ENCODE measurements at regions not wholly inside any gene's neighbourhood (a gene's known extent, or its start where the extent isn't known, plus 50 kb on each side); places are given as distances from the start of the nearest gene placed in this dataset.

DNA sequence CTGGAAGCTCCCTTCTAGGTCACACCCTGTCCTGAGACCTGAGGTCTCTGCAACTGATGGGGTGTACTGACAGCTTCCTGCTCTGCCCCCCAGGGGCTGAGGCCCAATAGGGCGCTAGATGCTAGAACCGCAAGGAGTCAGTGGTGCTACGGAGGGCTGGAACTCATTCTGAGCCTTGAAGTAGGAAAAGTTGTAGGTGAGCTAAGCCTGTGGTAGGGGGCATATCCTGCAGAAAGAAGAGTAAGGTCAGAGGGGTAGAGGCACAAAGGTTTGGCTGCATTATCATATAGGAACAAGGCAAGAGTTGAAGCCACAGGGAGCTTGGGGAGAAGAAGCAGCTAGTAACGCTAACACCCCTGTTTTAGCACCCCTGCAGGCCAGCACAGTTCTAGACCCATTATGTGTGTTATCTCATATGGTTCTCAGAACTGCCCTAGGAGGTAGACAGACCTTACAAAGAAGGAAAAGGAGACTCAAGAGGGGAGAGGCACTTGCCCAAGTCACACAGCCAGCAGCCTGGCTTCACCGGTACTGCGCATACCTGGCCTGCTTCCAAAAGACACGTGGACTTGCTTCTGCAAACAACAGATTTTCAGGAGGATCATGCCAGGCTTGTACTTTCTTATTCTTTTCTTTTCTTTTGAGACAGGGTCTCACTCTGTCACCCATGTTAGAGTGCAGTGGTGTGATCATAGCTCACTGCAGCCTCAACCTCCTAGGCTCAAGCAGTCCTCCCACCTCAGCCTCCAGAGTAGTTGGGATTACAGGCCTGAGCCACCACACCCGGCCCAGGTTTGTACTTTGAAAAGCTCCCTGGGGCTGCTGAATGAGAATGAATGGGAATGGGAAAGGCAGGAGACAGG is 156.1 kb downstream of the MRPL14 start:
- Histone ChIP-seq H2AFZ (ENCODE audit: low read depth) (no peak overlapping the region), H3K27ac (ENCODE audit: low read depth in 2 of 2, low read length in 1 of 2) (no peak overlapping the region; a peak in 1 of 4 replicates), H3K9me2 (no peaks in the 10 kb centered on the region), H3K36me3 (replicated peaks in 1 of 2; ENCODE audit: control insufficient read depth in 1 of 2, insufficient read depth in 2 of 2, low read length in 1 of 2) (no peaks in the 10 kb centered on the region), H3K9me3 (no peaks in the 10 kb centered on the region), H3K4me1 (ENCODE audit: control insufficient read depth in 1 of 2, insufficient read depth in 2 of 2, low read depth in 1 of 2, low read length in 1 of 2) (peaks cover 9 to 54% of the 10 kb centered on the region in 2 experiments; a peak in 3 of 4 replicates), H3K4me3 (ENCODE audit: low read depth in 2 of 2, low read length in 1 of 2) (no peak overlapping the region), H3K9ac (no peak overlapping the region), H3K4me2 (no peak overlapping the region), H3K79me2 (ENCODE audit: insufficient read depth) (no peaks in the 10 kb centered on the region), H3F3A (replicated peaks; ENCODE audit: insufficient read depth) (peaks cover 5% of the 10 kb centered on the region), H3K27me3 (ENCODE audit: insufficient read depth) (no peaks in the 10 kb centered on the region), H4K20me1 (ENCODE audit: insufficient read depth) (no peaks in the 10 kb centered on the region)
- TF ChIP-seq, protein P1, sequence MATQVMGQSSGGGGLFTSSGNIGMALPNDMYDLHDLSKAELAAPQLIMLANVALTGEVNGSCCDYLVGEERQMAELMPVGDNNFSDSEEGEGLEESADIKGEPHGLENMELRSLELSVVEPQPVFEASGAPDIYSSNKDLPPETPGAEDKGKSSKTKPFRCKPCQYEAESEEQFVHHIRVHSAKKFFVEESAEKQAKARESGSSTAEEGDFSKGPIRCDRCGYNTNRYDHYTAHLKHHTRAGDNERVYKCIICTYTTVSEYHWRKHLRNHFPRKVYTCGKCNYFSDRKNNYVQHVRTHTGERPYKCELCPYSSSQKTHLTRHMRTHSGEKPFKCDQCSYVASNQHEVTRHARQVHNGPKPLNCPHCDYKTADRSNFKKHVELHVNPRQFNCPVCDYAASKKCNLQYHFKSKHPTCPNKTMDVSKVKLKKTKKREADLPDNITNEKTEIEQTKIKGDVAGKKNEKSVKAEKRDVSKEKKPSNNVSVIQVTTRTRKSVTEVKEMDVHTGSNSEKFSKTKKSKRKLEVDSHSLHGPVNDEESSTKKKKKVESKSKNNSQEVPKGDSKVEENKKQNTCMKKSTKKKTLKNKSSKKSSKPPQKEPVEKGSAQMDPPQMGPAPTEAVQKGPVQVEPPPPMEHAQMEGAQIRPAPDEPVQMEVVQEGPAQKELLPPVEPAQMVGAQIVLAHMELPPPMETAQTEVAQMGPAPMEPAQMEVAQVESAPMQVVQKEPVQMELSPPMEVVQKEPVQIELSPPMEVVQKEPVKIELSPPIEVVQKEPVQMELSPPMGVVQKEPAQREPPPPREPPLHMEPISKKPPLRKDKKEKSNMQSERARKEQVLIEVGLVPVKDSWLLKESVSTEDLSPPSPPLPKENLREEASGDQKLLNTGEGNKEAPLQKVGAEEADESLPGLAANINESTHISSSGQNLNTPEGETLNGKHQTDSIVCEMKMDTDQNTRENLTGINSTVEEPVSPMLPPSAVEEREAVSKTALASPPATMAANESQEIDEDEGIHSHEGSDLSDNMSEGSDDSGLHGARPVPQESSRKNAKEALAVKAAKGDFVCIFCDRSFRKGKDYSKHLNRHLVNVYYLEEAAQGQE (IDR thresholded peaks at IDR 0.05; ENCODE audit: low read depth, low read length), result no peak
- TF ChIP-seq NRF1 (IDR thresholded peaks at IDR 0.05; ENCODE audit: low read depth, low read length) (no peak), FOXJ3 (CRISPR knock-in tag; IDR thresholded peaks at IDR 0.05) (no peak), TEAD4 (IDR thresholded peaks at IDR 0.05; ENCODE audit: borderline replicate concordance, insufficient read depth) (no peak), TCF12 (IDR thresholded peaks at IDR 0.05) (no peak), EP300 (IDR thresholded peaks at IDR 0.05; ENCODE audit: borderline replicate concordance in 1 of 2, low read depth in 1 of 2, low read length in 1 of 2) (no peak), MXI1 (IDR thresholded peaks at IDR 0.05; ENCODE audit: low read depth, low read length) (no peak), NFIC (IDR thresholded peaks at IDR 0.05; ENCODE audit: borderline replicate concordance) (no peak), GATA2 (CRISPR knock-in tag; IDR thresholded peaks at IDR 0.05) (no peak), SIN3A (IDR thresholded peaks at IDR 0.05; ENCODE audit: borderline replicate concordance, low read depth, low read length) (no peak), TAF1 (IDR thresholded peaks at IDR 0.05; ENCODE audit: borderline replicate concordance, low read depth, low read length) (no peak), YY1 (IDR thresholded peaks at IDR 0.05; ENCODE audit: low read depth) (no peak), RCOR1 (IDR thresholded peaks at IDR 0.05; ENCODE audit: low read length) (no peak), JUND (IDR thresholded peaks at IDR 0.05) (no peak), FOSL2 (IDR thresholded peaks at IDR 0.05; ENCODE audit: borderline replicate concordance, low read depth) (no peak), RFX5 (IDR thresholded peaks at IDR 0.05; ENCODE audit: low read length) (no peak), SMC3 (IDR thresholded peaks at IDR 0.05; ENCODE audit: low read depth, low read length) (no peak)
- TF ChIP-seq, protein P2, sequence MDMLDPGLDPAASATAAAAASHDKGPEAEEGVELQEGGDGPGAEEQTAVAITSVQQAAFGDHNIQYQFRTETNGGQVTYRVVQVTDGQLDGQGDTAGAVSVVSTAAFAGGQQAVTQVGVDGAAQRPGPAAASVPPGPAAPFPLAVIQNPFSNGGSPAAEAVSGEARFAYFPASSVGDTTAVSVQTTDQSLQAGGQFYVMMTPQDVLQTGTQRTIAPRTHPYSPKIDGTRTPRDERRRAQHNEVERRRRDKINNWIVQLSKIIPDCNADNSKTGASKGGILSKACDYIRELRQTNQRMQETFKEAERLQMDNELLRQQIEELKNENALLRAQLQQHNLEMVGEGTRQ (IDR thresholded peaks at IDR 0.05; ENCODE audit: borderline replicate concordance, low read depth, low read length), result no peak
- TF ChIP-seq, protein P3, sequence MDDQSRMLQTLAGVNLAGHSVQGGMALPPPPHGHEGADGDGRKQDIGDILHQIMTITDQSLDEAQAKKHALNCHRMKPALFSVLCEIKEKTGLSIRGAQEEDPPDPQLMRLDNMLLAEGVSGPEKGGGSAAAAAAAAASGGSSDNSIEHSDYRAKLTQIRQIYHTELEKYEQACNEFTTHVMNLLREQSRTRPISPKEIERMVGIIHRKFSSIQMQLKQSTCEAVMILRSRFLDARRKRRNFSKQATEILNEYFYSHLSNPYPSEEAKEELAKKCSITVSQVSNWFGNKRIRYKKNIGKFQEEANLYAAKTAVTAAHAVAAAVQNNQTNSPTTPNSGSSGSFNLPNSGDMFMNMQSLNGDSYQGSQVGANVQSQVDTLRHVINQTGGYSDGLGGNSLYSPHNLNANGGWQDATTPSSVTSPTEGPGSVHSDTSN (IDR thresholded peaks at IDR 0.05), result no peak
- 91% methylated on average over 8 of the region's 8 CpGs for WGBS (ENCODE audit: low lambda C conversion rate)
- no peak for DNase-seq
- CTCF ChIA-PET, result interaction anchor here (0.7 to 3.4 kb wide), 12 partner anchors 9 to 363 kb away, joined by 3 to 18 read pairs (median 4); partner anchors contain the start of gene VEGFA
- POLR2A ChIA-PET, result interaction anchor here (0.6 to 2.0 kb wide), 2 partner anchors 19 to 57 kb away, joined by 4 to 6 read pairs; no protein-coding TSS in a partner anchor

All from SK-N-SH (cell line).